ENCODE measurements at regions not wholly inside any gene's neighbourhood (a gene's known extent, or its start where the extent isn't known, plus 50 kb on each side); places are given as distances from the start of the nearest gene placed in this dataset.

- H3K4me3 Mint-ChIP-seq (ENCODE audit: unreplicated experiment), result no peak overlapping the region
- H3K27me3 Mint-ChIP-seq (ENCODE audit: insufficient read depth, unreplicated experiment), result no peaks in the 10 kb centered on the region
- no peaks in the 10 kb centered on the region for H3K4me1 Mint-ChIP-seq (ENCODE audit: low read depth, unreplicated experiment)
- ChIA-PET POLR2A (no interaction called here), CTCF (no interaction called here)
- TF ChIP-seq CTCF (IDR thresholded peaks at IDR 0.05; ENCODE audit: insufficient read depth in 1 of 2, low read depth in 1 of 2, low read length in 1 of 2, severe bottlenecking in 1 of 2, unreplicated experiment in 1 of 2), result no peak
- no peak for DNase-seq
- H3K9me3 Mint-ChIP-seq (ENCODE audit: unreplicated experiment), result peaks cover 29% of the 10 kb centered on the region
- H3K27ac Mint-ChIP-seq (ENCODE audit: unreplicated experiment), result no peak overlapping the region
- no peaks in the 10 kb centered on the region for H3K36me3 Mint-ChIP-seq (ENCODE audit: insufficient read depth, unreplicated experiment)
- Histone ChIP-seq H3K4me1 (no peaks in the 10 kb centered on the region), H3K9me3 (no peaks in the 10 kb centered on the region; the same call in 1 of the 2 replicates), H3K4me3 (ENCODE audit: low read depth, low read length) (no peak overlapping the region), H3K27me3 (replicated peaks; ENCODE audit: control insufficient read depth, insufficient read depth, low read length) (no peaks in the 10 kb centered on the region), H3K36me3 (ENCODE audit: control insufficient read depth, insufficient read depth, low read length) (no peaks in the 10 kb centered on the region)
- intact Hi-C loops (cut with micrococcal nuclease; ENCODE audit: unreplicated experiment), result no loop called here
- no TSS peak for BruUV-seq (replicated peaks)
Measured at GRCh38 chr1:238833919-238834318, 552.4 kb upstream of the CHRM3 start.

DNA sequence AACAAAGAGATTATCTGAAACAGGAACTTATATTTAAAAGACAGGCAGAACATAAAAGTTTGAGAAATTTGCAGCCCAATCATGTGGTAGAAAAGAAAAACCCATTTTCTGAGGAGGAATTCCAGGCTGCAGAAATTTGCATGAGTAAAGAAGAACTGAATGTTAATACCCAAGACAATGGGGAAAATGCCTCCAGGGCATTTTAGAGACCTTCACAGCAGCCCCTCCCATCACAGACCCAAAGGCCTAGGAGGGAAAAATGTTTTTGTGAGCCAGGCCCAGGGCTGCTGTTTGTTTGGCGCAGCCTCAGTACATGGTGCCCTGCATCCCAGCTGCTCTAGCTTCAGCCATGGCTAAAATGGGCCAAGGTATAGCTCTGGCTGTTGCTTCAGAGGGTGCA lies 554.3 kb upstream of the CHRM3 start:
- TF ChIP-seq CTCF (IDR thresholded peaks at IDR 0.05; ENCODE audit: insufficient read depth in 1 of 2, low read depth in 1 of 2, low read length in 1 of 2, severe bottlenecking in 1 of 2, unreplicated experiment in 1 of 2), result no peak
- BruUV-seq (replicated peaks), result no TSS peak
- DNase-seq, result no peak
- intact Hi-C loops (cut with micrococcal nuclease; ENCODE audit: unreplicated experiment), result no loop called here
- H3K27ac Mint-ChIP-seq (ENCODE audit: unreplicated experiment), result no peak overlapping the region
- no peak overlapping the region for H3K4me3 Mint-ChIP-seq (ENCODE audit: unreplicated experiment)
- ChIA-PET POLR2A (no interaction called here), CTCF (no interaction called here)
- no peak overlapping the region for H3K4me3 ChIP-seq (ENCODE audit: low read depth, low read length)
- H3K27me3 ChIP-seq (replicated peaks; ENCODE audit: control insufficient read depth, insufficient read depth, low read length), result no peaks in the 10 kb centered on the region
- no peaks in the 10 kb centered on the region for H3K4me1 Mint-ChIP-seq (ENCODE audit: low read depth, unreplicated experiment)
- no peaks in the 10 kb centered on the region for H3K27me3 Mint-ChIP-seq (ENCODE audit: insufficient read depth, unreplicated experiment)
- H3K36me3 Mint-ChIP-seq (ENCODE audit: insufficient read depth, unreplicated experiment), result no peaks in the 10 kb centered on the region
- no peaks in the 10 kb centered on the region; the same call in 1 of the 2 replicates for H3K9me3 ChIP-seq
- H3K9me3 Mint-ChIP-seq (ENCODE audit: unreplicated experiment), result peaks cover 29% of the 10 kb centered on the region
- no peaks in the 10 kb centered on the region for H3K4me1 ChIP-seq
- H3K36me3 ChIP-seq (ENCODE audit: control insufficient read depth, insufficient read depth, low read length), result no peaks in the 10 kb centered on the region

- no peak for TF ChIP-seq CTCF (IDR thresholded peaks at IDR 0.05; ENCODE audit: insufficient read depth in 1 of 2, low read depth in 1 of 2, low read length in 1 of 2, severe bottlenecking in 1 of 2, unreplicated experiment in 1 of 2)
- CTCF ChIA-PET, result no interaction called here
Measured at GRCh38 chr1:238830036-238830611, 556.2 kb upstream of the CHRM3 start.

More at GRCh38 chr1:238830036-238830611, 556.2 kb upstream of the CHRM3 start:
- no peak overlapping the region for H3K27ac Mint-ChIP-seq (ENCODE audit: unreplicated experiment)
- no peaks in the 10 kb centered on the region for H3K27me3 Mint-ChIP-seq (ENCODE audit: insufficient read depth, unreplicated experiment)
- no peaks in the 10 kb centered on the region for H3K4me1 Mint-ChIP-seq (ENCODE audit: low read depth, unreplicated experiment)
- intact Hi-C loops (cut with micrococcal nuclease; ENCODE audit: unreplicated experiment), result no loop called here
- POLR2A ChIA-PET, result no interaction called here
- peaks cover 29% of the 10 kb centered on the region for H3K9me3 Mint-ChIP-seq (ENCODE audit: unreplicated experiment)
- no peaks in the 10 kb centered on the region for H3K27me3 ChIP-seq (replicated peaks; ENCODE audit: control insufficient read depth, insufficient read depth, low read length)
- H3K36me3 Mint-ChIP-seq (ENCODE audit: insufficient read depth, unreplicated experiment), result no peaks in the 10 kb centered on the region
- BruUV-seq (replicated peaks), result no TSS peak
- no peak overlapping the region for H3K4me3 Mint-ChIP-seq (ENCODE audit: unreplicated experiment)
- DNase-seq, result no peak
- no peaks in the 10 kb centered on the region for H3K4me1 ChIP-seq
- no peaks in the 10 kb centered on the region; the same call in 1 of the 2 replicates for H3K9me3 ChIP-seq
- no peak overlapping the region for H3K4me3 ChIP-seq (ENCODE audit: low read depth, low read length)
- H3K36me3 ChIP-seq (ENCODE audit: control insufficient read depth, insufficient read depth, low read length), result no peaks in the 10 kb centered on the region

Measured in Caco-2 (cell line).